GM18867 (cell line): ENCODE measurements at regions not wholly inside any gene's neighbourhood (a gene's known extent, or its start where the extent isn't known, plus 50 kb on each side); places are given as distances from the start of the nearest gene placed in this dataset.

Experiments used
- ATAC-seq: cut with Tn5 transposase; IDR thresholded peaks from one replicate; pipeline ENCODE4 v1.9.1; 2021; ENCODE audit warnings: mild to moderate bottlenecking, moderate library complexity; ENCODE audit not compliant: unreplicated experiment

DNA sequence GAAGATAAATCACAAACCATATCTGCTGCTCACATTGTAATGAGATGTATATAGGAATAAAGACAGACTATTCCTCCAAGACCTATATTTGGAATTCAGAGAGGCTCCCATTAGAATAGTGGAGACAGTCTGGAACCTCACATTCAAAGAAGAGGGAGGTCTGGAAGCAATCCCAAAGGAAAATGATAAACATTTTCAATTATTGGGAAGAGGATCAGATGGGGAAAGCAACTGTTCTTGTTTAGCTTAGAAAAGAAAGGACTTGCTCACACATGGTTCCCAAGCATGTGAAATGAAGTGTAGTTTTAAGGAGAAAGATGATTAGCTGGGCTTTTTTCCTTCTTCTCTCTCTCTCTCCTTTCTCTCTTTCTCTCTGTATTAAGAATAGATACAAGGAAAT lies 193.0 kb upstream of the LMNTD1 start:
- no peak for ATAC-seq

DNA sequence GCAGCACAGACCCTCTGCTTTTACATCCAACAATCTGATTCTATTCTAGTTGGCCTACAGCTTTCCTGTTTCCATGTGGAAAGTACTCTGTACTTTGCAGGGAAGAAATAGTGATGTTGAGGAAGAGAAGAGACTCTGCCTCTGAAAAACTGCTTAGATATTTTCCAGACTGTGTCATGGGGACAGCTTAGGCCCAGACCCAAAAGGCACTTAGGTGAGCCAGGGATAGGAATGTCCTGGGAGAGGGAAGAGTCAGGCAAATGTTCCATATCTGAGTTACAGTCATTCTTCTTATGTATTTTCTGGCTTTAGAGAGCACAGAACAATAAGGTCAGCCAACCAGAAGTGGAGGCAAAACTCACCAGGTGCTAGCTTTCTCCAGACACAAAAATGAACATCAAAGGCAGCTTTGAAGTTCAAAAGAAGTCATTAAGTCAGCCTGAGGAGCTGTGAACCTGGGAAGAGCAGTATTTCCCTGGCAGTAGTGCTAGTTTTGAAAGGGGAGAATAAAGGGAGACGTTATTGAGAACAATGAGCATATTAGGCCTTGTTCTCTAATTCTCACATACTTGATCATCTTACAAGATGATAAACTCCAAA lies 199.7 kb upstream of the LMNTD1 start:
- ATAC-seq = no peak

DNA sequence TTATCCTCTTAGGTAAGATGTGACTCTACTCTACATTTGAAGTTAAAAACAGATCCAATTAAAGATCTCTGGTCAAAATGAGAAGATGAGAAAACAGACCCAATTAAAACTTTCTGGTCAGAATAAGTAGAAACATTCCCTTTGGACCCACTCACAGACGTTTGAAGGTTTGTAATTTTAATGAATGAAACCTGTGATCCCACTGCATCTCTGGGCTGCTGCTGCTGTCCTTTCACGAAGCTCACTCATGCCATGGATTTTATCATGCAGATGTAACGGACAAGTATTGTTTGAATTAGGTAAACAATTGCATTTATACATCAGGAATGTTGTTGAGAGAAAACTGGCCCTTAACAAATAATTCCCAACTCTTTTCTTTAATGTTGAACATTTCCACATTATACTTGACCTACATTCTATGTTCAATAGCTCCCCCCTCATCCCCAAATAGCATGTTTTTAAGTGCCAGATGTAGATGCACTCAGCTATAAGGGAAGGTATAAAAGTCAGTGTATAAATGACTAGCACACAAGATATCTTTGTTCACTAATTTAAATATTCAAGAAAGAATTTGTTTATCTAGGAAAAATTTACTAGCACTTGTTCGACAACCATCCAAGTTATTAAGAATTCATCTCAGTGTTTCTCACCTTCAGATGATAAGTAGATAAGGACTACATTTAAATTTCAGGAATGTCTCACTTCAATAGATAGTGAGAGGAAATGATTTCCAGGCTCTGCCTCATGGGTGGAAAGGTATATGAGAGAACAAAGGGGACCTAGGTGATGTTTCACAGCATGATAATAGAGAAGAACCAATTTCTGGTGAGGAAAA lies 202.3 kb upstream of the LMNTD1 start:
- no peak for ATAC-seq

DNA sequence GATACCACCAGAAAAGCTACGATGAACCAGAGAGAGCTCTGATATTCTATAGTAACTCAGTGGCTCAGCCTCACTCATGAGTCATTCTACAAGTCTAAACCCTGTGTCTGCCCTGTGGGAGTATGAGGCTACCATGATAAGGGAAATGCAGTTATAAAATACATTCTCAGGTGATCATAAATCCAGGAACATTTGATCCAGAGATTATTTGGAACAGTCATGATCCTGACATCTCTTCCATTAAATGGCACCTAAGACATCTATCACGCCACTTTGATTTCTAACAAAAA lies 202.6 kb upstream of the RASSF8 start:
- ATAC-seq = no peak

DNA sequence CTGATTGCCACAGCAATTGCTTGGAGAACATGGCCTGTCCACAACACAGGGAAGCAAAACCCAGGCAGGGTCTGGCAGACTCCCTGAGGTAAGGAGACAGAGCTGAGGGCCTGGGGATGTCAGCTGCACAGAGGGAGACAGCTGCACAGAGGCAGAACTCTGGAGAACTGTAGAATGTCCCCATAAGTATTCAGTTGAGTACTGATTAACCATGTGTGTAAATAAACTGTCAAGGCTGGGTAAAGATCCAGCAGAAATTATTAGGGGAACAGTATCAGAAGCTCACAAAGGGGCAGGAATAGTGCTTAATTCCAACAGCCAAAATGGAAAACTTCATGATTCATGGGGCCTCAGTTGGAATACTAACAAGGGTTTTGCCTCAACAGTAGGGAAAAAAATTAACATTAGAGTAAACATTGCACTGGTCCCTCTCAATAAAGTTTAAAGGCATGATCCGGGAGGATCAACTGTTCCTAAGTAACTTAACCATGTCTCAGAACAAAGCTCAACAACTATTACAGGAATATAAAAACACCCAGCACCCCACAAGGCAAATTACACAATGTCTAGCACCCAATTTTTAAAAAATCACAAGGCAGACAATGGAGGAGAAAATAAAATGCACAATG lies 201.3 kb upstream of the RASSF8 start:
- ATAC-seq = no peak

DNA sequence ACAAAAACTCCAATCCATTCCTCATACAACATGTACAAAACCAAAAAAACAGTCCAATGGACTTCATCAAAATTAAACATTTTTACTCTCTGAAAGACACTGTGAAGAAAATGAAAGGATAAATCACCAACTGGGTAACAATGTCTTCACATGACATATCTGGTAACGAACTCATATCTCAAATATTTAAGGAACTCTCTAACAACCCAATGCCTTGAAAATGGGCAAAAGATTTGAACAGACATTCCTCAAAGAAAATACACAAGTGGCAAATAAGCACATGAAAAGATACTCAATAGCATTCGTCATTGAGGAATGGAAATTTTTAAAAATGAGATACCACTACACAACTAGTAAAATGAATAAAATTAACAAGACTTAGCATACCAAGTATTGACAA lies 198.7 kb upstream of the RASSF8 start:
- ATAC-seq = no peak

DNA sequence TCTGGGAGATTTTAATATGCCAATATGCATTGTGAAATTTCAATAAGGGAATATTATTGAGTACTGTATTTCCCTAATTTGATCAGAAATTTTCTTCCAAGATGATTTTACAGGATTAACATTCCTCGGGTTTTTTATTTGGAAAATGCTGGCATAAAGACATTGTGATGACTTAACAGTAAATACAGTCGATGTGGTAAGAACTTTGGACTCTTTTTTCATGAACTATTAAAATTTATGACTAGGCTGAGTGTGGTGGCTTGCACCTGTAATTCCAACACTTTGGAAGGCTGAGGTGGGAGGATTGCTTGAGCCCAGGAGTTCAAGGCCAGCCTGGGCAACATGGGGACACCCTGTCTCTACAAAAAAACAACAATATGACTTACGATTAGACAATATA lies 197.1 kb upstream of the RASSF8 start:
- no peak for ATAC-seq

DNA sequence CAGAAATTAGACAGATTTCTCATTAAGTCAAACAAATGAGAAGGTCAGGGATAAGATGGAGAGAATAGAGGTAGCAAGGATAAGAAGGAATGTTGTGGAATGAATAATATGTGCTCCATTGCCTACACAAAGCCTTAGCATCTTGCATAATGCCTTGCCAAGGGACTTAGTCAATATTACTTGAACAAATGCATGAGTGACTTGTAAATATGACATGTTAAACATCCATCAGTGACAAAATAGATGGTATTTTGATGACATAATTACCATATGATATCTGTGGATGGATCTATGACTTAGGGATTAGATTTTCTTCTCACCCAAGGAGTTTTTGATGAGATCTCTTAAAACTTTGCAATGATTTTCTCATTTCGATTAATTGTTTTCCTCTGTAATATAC lies 194.1 kb upstream of the RASSF8 start:
- ATAC-seq = no peak

DNA sequence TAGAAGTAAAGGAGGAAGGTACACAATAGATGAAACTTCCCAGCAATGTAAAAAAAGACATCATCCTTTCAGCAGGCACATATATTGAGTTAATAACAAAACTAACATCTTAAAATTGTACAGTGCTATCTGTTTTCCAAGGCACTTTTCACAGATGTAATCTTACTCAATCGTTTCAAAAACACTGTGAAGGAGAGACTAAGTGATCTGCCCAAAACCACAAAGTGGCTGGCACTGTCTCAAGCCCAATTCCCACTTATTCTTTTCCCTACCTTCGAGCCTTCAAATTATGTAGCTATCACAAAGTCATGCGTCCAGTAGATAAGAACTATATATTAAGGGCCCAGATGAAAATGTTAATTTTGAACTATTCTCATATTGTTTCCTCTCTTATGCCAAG lies 193.6 kb upstream of the RASSF8 start:
- ATAC-seq = no peak

DNA sequence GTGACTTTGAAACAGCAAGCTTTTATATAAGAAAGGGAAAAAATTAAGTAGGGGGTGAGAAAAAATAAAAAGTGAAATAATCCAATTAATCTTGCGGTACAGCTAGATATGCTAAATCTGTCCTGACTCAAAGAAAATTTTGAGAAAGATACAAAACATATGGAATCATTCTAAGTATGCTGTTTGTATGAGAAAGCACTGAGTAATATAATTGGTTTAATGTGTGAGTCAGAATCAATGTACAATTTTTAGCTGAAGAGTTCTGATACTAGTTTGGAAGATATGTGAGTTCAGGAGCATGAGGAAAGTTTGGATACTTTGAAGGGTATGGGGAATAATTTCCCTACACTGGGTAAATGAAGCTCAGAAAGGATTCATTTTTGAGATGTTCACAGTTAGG lies 190.9 kb upstream of the RASSF8 start:
- no peak for ATAC-seq

DNA sequence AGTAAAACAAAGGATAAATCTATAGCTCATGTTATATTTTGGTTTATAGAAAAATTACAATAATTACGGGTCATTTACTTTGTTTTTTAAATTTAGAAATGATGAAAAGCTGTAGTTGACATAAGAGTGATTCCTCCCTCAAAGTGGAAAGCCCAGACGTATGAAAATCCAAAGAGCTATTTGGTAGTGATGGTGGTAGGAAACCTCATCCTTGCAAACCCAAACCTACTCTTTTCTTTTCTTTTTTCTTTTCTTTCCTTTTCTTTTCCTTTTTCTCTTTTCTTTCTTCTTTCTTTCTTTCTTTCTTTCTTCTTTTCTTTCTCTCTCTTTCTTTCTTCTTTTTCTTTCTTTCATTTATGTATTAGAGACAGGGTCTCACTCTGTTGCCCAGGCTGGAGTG lies 190.3 kb upstream of the RASSF8 start:
- ATAC-seq = no peak

DNA sequence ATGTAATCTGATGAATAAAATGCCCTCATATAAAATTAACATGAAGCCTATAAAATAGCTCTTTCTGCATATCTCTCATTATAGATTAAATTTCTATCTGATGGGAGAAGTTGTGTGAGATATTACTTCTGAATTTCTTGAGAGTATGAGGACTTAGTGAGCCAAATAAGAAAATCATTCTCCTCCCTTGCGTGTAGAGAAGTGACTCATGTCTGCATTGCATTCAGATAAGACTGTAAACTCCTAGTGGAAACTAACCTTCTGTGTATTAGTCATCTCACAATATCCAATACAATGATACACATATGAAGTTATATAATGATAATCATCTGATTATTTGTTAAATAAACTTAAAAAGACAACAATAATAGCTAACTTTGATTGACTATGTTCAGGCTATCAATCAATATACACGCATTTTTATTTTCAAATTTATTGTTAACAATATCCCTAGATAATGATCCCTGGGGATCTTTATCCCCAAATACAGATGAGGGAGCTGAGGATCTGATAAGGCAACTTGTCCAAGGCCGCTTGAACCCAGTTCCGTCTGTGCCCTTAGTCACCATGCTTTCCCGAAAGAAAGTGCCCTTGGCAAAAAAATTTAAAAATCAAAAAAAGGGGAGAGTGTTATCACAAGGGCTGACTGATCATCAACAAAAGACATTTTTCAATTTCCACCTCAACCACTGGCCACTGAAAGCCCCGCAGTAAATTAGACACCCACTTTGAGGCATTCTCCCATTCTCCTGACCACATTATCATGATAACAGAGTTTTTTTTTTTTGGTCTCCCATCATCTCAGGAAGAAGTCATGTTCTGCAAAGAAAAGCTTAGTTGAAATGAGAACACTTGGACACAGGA lies 189.2 kb upstream of the RASSF8 start:
- ATAC-seq = no peak

DNA sequence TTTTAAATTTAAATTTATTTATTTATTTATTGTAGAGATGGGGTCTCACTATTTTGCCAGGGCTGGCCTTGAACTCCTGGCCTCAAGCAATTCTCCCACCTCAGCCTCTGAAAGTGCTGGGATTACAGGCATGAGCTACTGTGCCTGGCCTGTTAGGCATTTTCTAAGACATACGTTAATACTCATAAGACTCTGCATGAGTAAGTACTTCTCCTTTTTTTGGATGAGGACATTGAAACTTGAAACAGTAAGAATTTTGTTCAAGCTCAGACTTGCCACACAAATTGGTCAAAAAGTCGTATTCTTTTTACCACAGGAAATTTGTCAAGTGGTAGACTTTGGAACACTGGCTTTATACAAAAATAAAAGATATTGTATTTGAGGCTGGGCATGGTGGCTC lies 187.4 kb upstream of the RASSF8 start:
- no peak for ATAC-seq

DNA sequence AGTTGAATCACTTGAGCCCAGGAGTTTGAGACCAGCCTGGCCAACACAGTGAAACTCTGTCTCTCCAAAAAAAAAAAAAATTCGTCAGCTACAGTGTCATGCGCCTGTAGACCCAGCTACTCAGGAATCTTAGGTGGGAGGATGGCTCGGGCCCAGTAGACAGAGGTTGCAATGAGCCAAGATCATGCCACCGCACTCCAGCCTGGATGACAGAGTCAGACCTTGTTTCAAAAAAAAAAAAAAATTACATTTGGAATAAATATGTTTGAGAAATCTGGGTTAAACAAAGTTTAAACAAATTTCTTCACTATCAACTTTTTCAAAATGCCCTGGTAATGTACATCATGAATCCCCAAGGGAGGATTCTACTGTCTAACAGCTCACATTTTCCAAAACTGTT lies 187.0 kb upstream of the RASSF8 start:
- ATAC-seq = no peak

DNA sequence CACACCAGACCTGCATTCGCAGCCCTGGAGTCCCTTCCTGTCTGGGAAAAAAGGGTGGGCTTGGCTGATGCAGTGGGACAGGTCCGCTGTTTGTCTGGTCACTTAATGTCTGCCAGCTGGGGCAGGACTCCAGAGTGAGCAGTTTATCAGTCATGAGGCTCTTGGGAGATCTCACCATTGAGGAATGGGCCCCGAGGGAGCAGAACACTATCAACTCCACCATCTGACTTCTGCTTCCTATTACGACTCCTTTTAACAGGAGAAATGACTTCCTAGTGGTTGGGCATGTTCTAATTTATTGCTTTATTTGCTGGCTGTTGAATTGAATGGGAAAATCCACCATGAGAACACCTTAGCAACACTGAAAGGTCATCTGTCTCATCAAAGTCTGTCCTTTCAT lies 182.5 kb upstream of the RASSF8 start:
- ATAC-seq = no peak

DNA sequence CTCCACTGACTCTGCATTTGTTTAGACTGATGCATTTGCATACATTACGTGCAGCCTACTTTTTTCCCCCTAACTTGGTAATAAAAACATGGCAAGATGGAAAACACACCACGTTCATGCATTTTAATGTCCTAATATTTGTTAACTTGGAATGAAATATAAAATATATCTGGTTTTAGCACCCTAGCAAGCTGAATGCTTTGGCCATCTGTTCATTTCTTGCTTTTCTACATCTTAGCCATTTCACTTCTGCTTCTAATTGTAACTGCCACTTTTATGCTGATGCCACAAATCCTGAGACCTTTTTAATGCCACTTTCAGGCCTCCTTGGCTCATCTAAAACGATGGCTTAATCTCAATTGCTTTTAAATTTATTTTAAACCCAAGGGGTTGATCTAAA lies 177.7 kb upstream of the RASSF8 start:
- no peak for ATAC-seq

DNA sequence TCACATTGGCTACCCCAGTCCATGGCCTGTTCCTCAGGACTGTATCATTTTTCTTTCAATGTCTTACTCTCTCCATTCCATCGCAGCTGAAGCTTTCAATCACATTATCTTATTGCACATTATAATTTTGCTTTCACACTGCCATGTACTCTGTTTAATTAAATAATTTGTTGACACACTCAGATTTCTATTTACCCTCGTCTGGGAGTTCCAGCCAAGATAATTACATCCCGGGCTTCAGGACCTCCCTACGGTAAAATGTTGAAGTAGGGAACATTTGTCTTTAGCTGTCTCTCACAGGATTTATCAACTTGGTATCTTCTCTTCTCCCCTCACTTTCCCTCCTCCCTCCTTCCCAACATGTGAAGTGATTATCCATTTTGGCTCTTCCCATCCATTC lies 177.2 kb upstream of the RASSF8 start:
- ATAC-seq = no peak

DNA sequence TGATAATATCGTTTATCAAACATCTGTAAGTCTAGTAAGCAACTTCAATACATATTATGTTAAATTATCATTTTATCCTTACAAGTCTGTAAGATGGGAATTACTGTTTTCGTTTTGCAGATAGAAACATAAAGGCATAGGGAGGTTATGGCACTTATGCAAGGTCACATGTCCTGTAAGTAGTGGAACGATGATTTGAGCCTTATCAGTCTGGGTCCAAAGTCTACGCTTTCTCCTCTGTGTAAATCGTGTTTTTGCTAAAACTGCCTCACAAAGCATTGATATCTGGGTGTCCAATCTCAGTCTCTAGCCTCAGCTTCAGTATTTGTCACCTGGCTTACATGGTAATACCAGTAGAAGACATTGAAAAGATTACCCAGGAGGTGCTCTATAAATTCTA lies 174.9 kb upstream of the RASSF8 start:
- no peak for ATAC-seq

DNA sequence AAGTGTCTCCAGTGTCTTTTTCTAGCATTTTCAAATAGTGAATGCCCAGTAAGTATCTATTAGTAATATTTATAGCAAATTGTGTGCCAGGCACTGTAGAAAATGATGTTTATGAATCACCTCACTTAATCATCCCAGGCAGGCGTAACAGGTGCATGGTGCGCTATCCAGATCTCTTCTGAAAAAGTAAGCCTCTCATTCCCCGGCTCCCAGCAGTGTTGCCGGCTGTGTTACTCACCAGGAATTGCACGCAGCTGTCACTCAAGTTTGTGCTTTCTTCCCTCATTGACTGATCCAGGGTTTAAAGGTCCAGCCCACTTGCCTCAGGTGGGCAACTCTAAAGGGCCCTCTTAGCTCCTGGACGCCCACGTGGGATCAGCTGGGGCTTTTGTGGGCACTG lies 173.8 kb upstream of the RASSF8 start:
- no peak for ATAC-seq

DNA sequence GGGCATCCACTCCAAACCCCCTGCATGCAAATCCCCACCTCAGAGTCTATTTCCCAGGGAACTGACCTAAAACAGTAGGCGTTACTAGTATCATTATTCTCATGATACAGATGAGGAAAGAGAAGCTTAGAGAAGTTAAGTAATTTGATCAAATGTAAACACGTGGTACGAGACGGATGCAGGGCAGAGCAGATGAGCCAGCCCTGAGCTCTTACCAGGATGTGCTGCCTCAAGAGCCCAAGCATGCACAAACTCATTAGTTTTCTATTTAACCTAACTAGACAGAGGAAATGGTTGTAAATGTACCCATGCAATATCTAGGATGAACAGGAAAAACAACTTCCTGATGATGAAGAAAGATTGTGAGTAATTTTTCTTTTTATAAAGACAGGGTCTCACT lies 173.3 kb upstream of the RASSF8 start:
- ATAC-seq = no peak

DNA sequence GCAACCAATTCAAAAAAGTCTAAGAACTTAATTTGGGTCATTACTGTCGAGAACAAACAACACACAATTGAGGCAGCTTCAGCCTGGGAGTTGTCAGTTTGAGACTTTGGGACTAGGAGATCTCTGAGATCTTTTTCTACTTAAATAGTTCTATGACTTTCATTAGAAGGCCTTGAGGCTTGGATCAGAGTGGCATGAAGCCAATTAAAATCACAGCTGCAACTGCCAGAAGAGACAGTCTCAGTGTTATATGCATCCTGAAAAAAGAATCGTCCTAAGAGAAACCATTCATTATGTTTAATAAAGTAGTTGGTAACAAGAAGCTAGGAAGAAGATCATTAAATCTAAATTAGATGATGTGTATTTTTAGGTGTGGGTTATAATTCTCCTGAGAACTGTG lies 170.8 kb upstream of the RASSF8 start:
- ATAC-seq = no peak
